GM12875 (cell line): ENCODE measurements at regions not wholly inside any gene's neighbourhood (a gene's known extent, or its start where the extent isn't known, plus 50 kb on each side); places are given as distances from the start of the nearest gene placed in this dataset.

ENCODE experiments used
- H3K4me3 ChIP-seq: one replicate; pipeline ENCODE4 v1.5.1; 2011; ENCODE audit warnings: low read depth, low read length, control low read depth
- TF ChIP-seq, protein P1 (sequence below): IDR thresholded peaks from 2 replicates; pipeline ENCODE4 v1.5.1; 2011; ENCODE audit warnings: low read depth, mild to moderate bottlenecking, control low read depth, inconsistent platforms, low read length, moderate library complexity, borderline replicate concordance; ENCODE audit not compliant: insufficient read depth

DNA sequence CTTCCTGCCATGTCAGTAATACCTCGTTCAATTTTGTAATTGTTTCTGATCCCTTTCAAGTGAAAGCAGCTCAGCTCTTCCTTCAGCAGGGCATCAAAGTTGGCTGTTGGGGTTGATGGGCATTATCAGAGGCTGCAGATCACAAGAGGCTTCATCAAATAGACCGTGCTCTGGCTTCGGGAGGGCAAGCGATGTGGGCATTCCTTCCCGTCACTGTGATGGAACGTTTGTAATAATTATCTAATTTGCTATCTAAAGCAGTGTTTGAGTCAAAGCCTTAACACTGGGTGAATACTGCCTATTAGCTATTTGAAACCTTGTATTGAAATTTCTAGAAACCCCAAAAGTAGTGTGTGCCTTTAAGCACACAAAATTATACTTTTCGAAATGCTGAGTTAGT, 170.1 kb downstream of the OTUD1 start:
- no peak overlapping the region for H3K4me3 ChIP-seq
- TF ChIP-seq, protein P1, sequence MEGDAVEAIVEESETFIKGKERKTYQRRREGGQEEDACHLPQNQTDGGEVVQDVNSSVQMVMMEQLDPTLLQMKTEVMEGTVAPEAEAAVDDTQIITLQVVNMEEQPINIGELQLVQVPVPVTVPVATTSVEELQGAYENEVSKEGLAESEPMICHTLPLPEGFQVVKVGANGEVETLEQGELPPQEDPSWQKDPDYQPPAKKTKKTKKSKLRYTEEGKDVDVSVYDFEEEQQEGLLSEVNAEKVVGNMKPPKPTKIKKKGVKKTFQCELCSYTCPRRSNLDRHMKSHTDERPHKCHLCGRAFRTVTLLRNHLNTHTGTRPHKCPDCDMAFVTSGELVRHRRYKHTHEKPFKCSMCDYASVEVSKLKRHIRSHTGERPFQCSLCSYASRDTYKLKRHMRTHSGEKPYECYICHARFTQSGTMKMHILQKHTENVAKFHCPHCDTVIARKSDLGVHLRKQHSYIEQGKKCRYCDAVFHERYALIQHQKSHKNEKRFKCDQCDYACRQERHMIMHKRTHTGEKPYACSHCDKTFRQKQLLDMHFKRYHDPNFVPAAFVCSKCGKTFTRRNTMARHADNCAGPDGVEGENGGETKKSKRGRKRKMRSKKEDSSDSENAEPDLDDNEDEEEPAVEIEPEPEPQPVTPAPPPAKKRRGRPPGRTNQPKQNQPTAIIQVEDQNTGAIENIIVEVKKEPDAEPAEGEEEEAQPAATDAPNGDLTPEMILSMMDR, result no peak

DNA sequence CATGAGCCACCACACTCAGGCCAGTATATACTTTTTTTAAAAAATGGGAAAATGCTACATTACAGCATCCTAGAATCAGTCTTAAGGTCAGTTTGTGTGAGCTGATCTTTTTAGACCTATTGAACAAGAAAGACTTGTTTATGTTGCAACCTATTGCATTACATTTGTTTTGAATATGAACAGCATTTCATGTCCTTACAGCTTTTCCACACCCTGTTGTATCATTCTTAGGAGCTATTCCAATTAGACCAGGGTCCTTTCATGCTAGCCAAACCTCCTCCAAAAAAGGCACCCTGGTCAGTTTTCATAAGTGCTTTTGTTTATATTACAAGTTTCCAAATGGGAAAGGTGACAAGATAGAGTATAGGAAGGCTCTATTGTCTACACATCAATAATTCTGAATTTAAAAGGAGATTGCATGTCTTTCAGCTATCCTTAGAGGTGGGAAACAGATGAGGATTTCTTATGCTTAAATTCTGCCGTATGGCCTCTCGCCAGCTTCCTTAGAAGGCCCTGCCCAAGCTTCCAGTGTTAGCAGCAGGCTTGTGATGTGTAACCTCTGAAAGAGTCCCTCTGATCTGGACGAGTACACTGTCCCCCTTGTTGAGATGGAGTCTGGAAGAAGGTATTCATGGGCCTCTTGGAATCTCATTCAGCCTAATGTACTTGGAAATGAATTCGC, 171.9 kb downstream of the OTUD1 start:
- H3K4me3 ChIP-seq, result no peak overlapping the region
- TF ChIP-seq, protein P1, result no peak

DNA sequence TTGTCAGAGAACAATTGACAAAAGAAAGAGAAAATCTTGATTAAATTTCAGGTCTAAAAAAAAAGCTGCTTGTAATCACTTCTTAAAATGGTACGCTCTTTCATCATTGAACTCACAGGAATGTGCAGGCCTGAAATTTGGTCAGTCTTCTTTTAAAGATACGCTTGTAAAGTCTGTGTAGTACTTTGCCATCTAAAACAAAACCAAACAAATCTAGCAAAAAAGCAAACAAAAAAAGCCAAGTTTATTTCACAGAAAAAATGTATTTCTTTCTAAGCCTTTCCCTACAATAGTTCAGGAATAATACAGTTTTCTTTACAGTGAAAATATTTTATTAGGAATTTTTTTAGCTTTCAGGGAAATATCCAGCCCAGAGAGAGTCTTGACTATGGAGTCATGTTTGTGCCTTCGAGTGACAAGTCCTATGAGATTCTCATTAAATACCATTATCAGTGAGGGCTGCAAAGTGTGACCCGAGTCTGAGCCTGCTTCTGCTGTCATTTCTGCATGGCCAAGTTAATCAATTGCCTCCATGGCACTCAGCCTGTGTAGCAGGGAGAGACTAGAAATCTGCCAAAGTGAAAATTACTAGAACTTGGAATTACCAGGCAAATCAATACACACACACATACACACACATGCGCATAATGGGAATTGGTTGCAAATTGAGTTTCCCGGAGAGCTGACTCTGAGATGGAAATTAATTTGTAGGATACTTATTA, 172.6 kb downstream of the OTUD1 start:
- TF ChIP-seq, protein P1, result no peak
- no peak overlapping the region for H3K4me3 ChIP-seq

DNA sequence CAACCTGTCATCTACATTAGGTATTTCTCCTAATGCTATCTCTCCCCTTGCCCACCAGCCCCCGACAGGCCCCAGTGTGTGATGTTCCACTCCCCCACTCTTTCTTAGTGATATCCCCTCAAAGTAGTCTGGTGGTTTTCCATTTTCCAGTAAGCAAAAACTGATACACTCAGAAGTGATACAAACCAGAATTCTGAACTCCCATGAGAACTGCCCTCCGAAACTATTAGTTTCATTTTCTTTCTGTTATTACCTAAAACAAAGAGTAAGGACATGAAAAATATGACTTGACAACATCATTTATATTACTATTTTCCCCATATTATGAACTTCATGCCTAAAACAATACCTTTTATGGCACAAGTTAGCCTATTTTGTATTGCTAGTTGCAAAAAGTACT, 175.0 kb downstream of the OTUD1 start:
- no peak overlapping the region for H3K4me3 ChIP-seq
- TF ChIP-seq, protein P1, result no peak

DNA sequence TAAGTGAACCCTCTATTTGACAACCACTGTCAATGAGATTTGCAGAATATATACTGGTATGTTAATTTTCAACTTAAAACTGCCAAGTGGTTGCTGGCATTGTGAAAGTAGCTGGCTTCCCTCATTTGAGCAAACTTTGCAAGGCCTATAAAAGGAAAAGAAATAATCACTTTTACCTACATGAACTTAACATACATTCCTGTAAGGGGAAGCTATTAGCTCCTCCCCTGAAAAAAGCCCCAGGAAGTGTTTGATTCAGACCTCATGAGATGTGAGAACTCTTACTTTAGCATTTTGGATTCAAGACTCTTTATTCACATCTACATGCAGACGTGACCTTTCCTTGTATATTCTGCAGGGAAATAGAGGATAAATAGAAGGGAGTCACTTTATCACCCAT, 175.6 kb downstream of the OTUD1 start:
- H3K4me3 ChIP-seq, result no peak overlapping the region
- TF ChIP-seq, protein P1, result no peak

DNA sequence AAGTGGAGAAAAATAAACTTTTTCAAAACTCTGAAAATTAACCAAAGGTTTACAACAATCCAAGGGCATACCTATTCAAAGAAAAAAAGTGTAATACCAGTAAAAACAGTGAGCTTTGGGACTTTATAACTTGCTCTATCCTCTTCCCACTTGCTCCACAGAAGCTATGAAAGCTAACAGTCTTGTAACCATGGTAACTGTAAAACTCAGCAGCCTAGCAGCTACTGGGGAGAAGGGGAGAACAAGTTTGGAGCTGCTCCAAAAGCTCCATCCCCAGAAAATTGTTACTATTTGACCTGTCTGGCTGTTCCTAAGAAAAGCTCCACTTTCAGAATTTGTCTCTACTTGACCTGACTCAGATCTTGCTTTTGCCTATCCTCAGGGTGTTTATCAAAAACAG, 191.5 kb downstream of the OTUD1 start:
- H3K4me3 ChIP-seq, result no peak overlapping the region
- TF ChIP-seq, protein P1, result no peak

DNA sequence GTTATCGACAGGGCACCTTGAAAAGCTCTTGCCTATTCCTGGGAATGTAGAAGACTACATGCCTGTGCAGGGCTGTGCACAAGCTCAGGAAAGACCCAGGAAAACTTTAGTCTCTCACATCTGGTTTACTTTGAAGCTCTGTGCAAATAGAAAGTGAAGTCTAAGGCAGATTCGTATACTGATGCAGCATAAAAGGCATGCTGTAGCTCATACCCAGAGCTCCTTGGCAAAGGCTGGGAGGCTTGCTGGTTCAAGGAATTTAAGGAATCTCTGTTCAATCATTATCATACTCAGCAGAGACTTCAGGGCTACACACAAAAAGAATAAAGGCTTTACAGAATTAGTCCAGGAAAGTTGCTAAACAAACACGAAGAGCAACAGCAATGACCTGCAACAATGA, 192.0 kb downstream of the OTUD1 start:
- TF ChIP-seq, protein P1, result no peak
- no peak overlapping the region for H3K4me3 ChIP-seq
